HG03439 (cell line): ENCODE measurements at regions not wholly inside any gene's neighbourhood (a gene's known extent, or its start where the extent isn't known, plus 50 kb on each side); places are given as distances from the start of the nearest gene placed in this dataset.

Experiments used
- ATAC-seq: cut with Tn5 transposase; IDR thresholded peaks from one replicate; pipeline ENCODE4 v1.9.1; 2021; ENCODE audit warnings: mild to moderate bottlenecking, moderate library complexity; ENCODE audit not compliant: unreplicated experiment

DNA sequence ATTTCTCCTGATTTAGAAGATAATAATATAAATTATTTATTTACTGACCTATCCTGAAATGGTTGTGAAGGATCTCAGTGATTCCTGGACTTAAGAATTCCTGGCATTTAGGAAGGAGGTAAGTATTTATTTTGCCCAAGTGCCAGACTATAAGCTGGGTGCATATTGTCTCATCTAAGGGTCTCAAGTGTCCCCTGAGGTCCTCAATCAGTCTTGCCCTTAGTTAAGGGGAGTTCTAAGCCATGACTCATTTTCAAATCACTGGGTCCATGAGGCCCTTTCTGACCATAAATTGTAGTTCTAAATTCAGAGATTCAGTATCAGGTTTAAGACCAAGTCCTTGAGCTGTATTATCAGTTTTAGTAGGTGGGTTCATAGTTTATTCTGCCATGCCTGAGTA, 251.6 kb upstream of the MEOX2 start:
- no peak for ATAC-seq

DNA sequence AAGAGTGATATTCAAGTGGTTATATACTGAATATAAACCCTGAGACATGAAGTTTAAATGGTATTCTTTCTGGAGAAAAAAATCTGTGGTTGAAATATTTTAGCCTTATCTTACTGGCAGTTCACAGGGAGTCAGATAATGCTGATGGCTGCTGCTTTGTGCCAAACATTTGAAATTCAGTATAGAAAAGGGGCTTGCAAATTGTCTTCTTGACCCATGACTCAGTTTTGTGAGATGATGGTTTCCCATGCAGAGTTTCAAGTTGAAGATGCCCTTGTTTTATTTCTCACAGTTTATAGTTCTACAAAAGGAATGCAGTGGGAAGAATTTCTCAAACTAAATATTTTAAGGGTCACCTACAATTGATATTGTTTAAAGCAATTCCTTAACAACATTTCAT, 251.1 kb upstream of the MEOX2 start:
- ATAC-seq: no peak

GRCh38 chr7:15936991-15937390, 250.5 kb upstream of the MEOX2 start:
- no peak for ATAC-seq

- no peak for ATAC-seq
Measured at GRCh38 chr7:15932318-15932717, 245.8 kb upstream of the MEOX2 start.

DNA sequence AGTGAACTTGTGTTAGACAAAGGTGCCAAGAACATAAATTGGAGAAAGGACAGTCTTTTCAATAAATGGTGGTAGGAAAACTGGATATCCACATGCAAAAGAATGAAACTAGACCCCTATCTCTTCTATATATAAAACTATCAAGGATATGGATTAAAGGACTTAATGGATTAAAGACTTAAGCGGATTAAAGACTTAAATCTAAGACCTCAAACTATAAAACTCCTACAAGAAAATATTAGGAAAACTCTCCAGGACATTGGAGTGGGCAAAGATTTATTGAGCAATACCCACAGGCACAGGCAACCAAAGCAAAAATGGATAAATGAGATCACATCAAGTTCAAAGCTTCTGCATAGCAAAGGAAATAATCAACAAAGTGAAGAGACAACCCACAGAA, 242.9 kb upstream of the MEOX2 start:
- no peak for ATAC-seq

DNA sequence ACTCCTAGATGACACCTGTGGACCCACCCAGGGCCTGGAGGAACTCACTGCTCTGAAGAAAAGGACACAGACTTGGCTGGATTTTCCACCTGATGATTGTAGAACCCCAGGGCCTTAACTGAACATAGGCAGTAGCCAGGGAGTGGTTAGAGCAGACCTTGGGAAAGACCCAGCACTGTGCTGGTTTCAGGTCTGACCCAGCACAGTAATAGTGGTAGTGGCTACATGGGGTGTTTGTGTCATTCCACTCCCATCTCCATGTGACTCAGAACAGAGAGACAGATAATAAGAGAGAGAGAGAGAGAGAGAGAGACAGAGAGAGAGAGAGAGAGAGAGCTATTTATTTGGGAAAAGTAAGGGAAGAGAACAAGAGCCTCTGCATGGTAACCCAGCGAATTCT, 239.1 kb upstream of the MEOX2 start:
- ATAC-seq: no peak

DNA sequence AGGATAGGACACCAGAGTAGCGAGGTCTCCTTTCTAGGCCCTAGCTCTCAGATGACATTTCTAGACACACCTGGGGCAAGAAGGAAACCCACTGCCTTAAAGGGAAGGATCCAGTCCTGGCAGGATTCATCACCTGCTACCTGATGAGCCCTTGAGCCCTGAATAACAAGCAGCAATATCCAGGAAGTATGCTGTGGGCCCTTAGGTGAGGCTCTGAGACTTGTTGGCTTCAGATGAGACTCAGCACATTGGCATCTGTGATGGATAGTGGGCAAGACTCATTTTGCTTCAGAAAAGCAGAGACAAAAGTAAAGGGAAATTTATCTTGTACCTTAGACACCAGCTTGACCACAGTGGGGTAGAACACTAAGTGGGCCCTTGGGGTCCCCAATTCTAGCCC, 238.4 kb upstream of the MEOX2 start:
- ATAC-seq: no peak

DNA sequence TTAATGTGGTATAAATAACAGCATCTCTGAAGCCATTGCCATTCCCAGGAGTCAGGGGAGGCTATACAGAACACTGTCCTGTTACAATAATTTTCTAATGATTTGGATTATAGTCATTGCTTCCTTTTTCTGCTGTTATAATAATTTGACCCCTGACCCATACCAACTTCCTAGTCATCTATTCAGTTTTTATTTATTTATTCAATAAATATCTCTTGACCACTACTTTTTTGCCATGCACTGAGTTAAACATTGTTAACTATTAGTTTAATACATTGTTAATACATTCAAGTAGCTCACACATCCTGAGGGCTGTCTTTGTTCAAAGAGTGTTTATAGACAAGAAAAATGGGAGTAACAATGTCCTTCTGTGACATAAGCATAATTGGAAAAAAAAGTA, 235.5 kb upstream of the MEOX2 start:
- ATAC-seq: no peak

DNA sequence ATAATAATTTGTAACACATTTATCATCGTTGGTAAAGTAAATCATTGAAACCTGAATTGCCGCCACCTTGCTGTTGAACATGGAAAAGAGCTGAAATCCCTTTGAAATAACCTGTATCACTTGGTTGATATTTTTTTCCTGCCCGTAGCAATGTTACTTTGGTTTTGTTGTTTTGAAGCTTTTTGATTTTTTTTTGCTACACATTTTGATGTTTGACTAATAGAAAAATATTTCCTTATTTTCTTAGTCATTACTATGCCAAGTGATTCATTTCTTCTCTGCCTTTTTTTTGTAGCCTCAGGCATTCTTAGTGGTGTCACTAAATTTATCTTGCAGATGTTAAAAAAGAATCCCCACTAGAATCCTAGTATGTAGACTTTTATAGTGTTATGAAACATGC, 235.1 kb upstream of the MEOX2 start:
- ATAC-seq: no peak

DNA sequence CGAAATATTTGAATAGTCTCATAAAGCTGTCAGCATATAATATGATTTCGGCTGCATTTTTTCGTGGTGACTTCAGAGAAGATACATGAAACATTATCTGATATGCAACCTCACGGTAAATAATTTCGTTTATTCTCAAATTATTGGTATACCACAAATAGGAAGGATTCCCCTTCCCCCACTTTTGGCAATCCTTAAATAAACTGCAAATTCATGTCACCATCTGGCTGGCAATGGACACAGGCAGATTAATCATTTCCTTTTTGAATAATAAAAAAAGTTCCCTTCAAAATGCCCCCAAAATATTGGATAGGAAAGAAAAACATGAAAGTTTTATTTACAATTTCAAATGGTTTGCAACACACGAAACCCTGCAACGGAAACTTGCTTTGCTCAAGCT, 234.5 kb upstream of the MEOX2 start:
- ATAC-seq: no peak

DNA sequence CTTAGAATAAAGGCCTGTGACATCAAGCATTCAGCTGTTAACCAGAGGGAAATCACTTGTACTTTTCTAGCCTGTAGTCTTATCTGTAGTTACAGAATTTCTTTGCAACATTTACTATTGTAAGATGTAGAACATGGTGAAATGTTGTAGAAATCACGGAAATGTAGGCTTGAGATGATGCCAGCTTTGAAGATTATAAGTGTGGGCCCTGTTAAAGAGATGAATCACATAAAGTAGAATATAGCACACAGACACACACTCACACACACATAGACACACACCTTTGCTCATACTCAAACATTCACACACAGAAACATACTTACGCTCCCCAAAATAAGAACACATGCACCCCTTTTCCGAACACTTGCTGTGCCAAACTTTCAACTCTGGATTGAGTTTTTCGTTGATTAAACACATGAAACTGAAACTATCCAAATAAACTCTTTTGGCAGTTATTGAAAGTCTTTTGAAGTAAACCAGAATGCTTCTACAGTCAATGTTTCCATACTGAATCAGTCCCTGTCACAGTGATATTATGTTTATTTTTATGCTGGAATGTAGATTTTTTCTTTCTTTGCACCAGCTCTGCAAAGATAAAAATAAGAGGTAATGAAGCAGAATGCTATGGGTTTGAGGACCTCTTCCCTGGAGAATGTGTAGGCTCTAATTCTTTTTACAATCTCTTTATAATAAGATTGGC, 230.3 kb upstream of the MEOX2 start:
- no peak for ATAC-seq

GRCh38 chr7:15915686-15916293, 229.3 kb upstream of the MEOX2 start:
- ATAC-seq: no peak

GRCh38 chr7:15914611-15915010, 228.1 kb upstream of the MEOX2 start:
- ATAC-seq: no peak

- no peak for ATAC-seq
Measured at GRCh38 chr7:15906436-15906835, 220.0 kb upstream of the MEOX2 start.

DNA sequence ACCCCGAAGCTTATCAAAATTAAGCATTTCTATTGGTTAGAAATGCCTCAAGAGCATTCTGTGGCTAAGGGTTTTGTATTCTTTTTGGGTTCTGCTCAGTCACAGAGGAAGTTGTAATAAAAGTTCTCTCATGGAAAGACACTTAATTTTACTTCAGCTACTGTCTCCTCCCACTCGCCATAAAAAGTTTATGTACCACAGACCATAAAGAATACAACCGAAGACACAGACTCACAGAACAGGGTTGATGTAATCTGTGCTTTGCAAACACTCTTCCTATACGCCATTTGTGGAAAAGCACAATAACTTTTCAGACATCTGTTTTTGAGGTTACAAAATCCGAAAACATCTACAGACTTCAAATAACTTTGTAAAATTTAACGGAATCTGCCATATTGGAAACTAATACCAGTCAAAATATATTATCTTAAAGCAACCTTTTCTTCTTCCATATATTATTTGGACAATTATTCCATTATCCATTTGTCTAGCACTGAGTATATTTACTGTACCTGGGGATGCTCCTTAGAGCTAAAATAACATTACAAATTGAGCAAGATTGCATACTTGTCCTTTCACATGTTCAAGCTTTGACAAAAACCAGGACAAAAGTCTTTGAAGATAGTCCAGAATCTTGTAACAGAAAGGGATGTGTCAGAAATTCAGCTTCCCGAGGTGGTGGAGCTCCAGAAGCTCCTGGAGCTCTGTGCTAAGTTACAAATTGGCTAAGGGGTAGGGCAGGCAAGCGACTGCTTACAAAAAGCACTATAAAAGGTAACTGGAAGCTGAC, 219.0 kb upstream of the MEOX2 start:
- no peak for ATAC-seq

DNA sequence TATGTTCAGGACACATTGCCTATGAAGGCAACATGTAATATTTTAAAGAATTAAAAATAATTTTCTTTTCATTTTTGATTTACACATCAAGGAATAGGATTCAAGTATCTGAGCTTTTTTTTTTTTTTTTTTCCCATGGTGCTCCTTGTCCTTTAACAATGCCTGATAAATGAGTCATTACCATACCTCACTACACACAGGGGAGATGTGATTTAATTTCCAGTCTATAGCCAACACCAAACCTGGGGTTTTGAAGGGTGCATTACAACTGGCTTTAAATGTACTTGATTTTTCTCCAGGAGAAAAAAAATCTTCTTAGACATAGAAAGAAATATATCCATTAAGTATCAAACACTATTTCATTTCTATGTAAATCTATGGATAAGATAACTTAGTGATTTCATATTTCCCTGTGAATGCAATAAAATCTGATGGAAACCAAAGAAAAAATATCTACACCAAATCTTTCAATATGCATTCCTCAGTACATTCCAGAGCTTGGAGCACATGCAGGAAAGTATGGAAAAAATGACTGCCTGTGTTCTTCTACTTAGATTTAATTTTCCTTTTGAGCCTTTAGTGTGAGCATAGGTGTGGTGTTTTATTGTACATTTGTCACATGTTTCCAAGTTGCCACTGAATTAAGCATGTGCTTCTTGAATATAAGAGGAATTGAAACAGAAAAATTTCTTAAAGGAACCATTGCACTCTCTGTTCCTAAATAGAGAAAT, 204.8 kb upstream of the MEOX2 start:
- no peak for ATAC-seq

GRCh38 chr7:15889507-15889906, 203.0 kb upstream of the MEOX2 start:
- ATAC-seq: no peak

DNA sequence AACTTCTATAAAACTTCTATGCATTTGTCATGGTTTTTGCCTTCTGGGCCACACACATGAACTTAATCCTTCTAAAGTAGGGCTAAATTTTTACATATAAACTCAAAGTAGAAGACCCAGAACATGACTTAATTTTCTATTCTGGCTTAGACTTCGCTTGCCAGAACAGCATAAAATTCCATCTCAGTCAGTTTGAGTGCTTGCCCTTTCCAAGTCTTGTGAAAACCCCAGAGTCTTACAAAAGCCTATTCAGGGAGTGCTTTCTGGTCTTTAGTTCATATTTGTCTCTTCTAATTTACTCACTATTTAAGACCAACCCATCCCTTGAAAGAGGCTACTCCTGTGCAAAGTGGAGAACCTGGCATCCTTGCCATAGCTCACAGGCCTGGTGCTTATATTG, 201.6 kb upstream of the MEOX2 start:
- no peak for ATAC-seq

GRCh38 chr7:15886626-15887025, 200.1 kb upstream of the MEOX2 start:
- ATAC-seq: no peak

GRCh38 chr7:15885678-15886077, 199.2 kb upstream of the MEOX2 start:
- no peak for ATAC-seq

DNA sequence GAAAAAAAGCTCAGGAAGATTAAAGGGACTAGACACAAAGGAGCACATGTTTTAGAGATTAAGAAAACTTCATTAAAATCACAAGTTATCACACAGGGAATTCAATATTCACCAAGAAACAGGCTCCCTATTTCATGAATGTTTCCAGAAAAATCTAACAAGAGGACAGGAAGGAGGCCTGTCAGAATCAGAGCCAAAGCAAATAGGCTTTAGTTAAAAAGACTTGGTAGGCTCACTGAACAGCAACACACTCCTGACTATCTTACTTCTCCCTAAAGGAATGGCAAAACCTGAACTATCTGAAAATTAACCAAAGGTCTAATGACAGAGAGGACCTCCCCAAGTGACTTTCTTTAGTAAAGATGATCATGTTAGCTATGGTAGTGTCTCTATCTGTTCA, 188.3 kb upstream of the MEOX2 start:
- ATAC-seq: no peak

DNA sequence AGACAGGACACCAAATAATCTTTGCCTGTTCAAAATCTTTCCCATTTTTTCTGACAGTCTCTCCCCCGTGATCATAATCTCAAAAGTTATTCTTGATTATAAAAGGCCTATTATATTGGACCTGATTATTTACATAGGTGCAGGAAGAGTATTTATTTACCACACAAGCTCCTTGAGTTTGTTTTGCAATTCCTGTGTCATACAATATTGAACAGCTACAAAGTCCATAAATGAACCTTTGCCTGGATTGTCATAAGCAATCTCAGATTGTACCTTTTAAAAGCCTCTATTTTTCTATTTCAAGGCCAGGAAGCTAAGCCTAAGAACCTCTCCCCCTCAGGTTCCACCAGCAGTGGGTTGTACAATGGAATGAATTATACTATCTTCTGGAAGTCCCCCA, 183.9 kb upstream of the MEOX2 start:
- no peak for ATAC-seq
